Stimulated activated naive CD8-positive, alpha-beta T cell treated with anti-CD3 and anti-CD28 coated beads, Interleukin-15, amount 100 ng/mL, for 72 hours (primary cell): ENCODE measurements at regions not wholly inside any gene's neighbourhood (a gene's known extent, or its start where the extent isn't known, plus 50 kb on each side); places are given as distances from the start of the nearest gene placed in this dataset.

Source experiments
- ATAC-seq: fragments of 150-1000 bp; cut with Tn5 transposase; 2 replicates; pipeline ENCODE4 v1.10.0; 2021; ENCODE audit warnings: mild to moderate bottlenecking, moderate library complexity
- DNase-seq, 2 donors: peaks; one replicate each; pipeline ENCODE4 v3.0.0; 2021 to 2022
- H3K27ac Mint-ChIP-seq, 2 donors: one replicate each; pipeline ENCODE4 v1.8.0; 2022; ENCODE audit warnings: mild to moderate bottlenecking in 2 of 2, mixed read lengths in 2 of 2, moderate library complexity in 2 of 2
- H3K27me3 Mint-ChIP-seq: one replicate; pipeline ENCODE4 v1.8.0; 2022; ENCODE audit warnings: mixed read lengths
- H3K4me1 Mint-ChIP-seq: one replicate; pipeline ENCODE4 v1.8.0; 2022; ENCODE audit warnings: mild to moderate bottlenecking, mixed read lengths
- H3K4me3 Mint-ChIP-seq, 2 donors: one replicate each; pipeline ENCODE4 v1.8.0; 2022; ENCODE audit warnings: mild to moderate bottlenecking in 2 of 2, mixed read lengths in 2 of 2, moderate library complexity in 1 of 2
- H3K9me3 Mint-ChIP-seq, 2 donors: one replicate each; pipeline ENCODE4 v1.8.0; 2022; ENCODE audit warnings: mixed read lengths in 2 of 2

DNA sequence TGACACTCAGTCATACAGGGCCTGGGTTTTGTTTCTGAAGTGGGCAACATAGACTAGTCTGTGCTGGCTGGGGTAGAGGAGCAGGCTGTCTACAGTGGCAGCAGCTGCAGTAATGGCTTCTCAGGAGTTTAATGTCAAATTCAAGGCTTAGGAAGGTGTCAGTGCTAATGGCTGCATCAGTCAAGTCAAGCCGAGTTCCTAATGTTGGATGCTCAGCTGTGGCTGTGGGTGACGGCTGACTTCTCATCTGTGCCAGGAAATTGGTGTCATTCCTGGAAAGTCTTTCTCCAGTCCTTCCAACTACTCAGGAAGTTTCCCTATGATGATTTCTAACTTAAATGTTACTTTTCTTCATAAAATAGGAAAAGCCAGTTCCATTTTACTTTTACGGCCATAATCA is 468.1 kb upstream of the IGFBP3 start:
- Mint-ChIP-seq H3K27me3 (no peaks in the 10 kb centered on the region), H3K27ac (peak overlapping the region in 1 of 2 donors; percentile 74), H3K4me3 (no peak overlapping the region), H3K9me3 (peaks cover 0 to 21% of the 10 kb centered on the region in 2 donors), H3K4me1 (no peaks in the 10 kb centered on the region)
- ATAC-seq = no peak
- no peak for DNase-seq

DNA sequence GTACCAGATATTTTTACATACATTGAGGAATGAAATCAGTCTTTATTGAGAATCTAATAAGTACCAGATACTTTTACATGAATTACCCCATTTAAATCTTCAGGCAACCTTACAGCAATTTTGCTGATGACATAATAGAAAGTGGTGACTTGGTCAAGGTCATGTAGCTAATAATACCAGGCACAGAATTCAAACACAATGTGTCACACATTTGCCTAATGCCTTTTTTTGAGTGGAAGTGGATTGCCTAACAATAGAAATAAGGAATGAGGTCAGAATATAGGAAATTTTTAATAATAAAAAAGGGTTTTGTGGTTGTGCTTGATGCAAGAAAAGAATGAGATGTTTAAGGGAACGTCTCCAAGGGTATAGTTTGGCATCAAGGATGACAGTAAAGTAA is 466.6 kb upstream of the IGFBP3 start:
- Mint-ChIP-seq H3K9me3 (peaks cover 0 to 19% of the 10 kb centered on the region in 2 donors), H3K27ac (no peak overlapping the region), H3K27me3 (no peaks in the 10 kb centered on the region), H3K4me3 (no peak overlapping the region), H3K4me1 (no peaks in the 10 kb centered on the region)
- ATAC-seq (no peak), DNase-seq (no peak)

DNA sequence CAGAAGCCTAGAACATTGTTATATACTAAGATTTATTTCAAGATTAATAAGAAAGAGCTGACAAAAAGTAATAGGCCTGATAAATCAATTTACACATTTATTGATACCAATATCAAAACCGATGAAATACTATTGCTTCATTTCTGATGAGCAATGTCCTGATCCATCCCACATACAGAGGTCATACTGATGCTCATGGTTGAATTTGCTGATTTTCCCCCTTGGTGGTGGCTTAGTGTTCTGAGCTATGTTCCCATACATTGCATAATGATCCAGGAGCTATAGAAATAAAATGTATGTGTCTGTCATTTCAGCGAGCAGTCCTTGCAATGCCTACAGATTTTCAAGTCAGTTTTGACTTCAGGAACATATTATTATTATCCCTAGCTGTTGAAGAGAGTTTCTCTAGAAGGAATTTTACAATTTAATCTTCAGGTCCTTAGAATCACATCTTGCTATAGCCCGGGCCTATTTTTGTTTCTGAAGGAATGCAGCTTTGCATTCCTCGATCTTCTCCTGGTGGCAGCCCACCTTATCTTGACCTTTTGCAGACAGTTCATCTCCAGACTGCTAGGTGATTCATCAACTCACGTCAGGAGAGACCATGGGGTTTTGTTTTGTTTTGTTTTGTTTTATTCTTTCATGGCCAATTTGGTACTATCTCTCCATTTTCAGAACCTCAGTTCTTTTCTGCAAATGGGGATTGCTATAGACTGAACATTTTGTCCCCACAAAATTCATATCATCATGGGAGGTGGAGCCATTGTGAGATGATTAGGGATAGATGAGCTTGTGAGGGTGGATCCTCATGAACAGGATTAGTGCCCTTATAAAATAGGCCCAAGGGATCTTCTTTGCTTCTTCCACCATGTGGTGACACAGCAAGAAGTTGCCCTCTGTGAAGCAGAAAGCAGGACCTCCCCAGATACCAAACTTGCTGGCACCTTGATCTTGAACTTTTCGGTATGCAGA is 465.6 kb upstream of the IGFBP3 start:
- Mint-ChIP-seq H3K27me3 (no peaks in the 10 kb centered on the region), H3K9me3 (peaks cover 0 to 11% of the 10 kb centered on the region in 2 donors), H3K4me3 (no peak overlapping the region), H3K27ac (no peak overlapping the region), H3K4me1 (no peaks in the 10 kb centered on the region)
- no peak for ATAC-seq
- no peak for DNase-seq

DNA sequence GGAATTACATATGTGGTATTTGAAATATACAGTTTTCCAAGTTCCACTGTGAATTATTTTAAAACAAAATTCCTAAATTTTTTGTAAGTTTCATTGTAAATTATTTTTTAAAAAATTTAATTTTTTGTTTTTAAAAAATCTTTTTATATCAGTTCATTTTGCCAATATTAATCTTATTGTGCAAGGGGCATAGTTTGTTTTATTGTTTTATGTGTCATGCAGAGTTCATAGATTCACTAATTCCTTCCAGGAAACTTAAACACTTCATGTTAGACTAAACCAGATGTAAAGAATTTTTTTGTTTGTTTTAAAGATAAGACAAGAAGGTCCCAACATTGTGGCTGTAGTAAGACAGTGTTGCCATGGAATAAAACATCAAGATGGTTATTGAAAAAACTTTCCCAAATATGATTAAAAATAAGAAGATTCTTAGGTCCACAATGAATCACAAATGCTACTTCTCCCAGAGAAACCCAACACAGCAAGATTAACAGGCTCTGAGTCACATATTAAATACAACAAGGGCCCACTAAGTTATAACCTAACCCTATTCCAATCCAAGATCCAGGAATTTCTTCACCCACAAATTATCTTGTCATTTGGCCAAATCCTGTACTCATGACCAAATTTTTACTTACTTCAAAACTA is 464.7 kb upstream of the IGFBP3 start:
- no peak overlapping the region for H3K27ac Mint-ChIP-seq
- H3K4me3 Mint-ChIP-seq = no peak overlapping the region
- peaks cover 0 to 11% of the 10 kb centered on the region in 2 donors for H3K9me3 Mint-ChIP-seq
- DNase-seq = no peak
- H3K27me3 Mint-ChIP-seq = no peaks in the 10 kb centered on the region
- no peaks in the 10 kb centered on the region for H3K4me1 Mint-ChIP-seq
- ATAC-seq = no peak

DNA sequence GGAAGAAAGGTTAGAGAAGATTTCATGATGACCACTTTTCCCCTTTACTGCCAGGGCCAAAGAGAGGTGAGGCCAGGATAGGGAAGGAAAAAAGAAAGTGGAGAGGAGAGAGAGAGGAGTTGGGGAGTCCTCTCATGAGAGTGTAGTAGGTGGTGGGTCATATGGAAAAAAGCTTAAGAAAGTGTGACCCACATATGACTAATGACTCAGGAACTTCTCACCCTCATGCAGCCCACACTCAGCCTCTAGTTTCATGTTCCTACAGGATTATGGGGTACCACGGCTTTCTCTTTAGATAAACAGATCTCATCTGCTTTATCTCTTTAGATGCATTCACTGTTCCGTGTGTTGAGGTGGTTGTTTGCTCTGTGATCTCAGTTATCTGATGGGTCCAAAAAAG is 462.5 kb upstream of the IGFBP3 start:
- Mint-ChIP-seq H3K4me1 (no peaks in the 10 kb centered on the region), H3K4me3 (no peak overlapping the region), H3K9me3 (peaks cover 5 to 6% of the 10 kb centered on the region in 2 donors), H3K27me3 (no peaks in the 10 kb centered on the region), H3K27ac (no peak overlapping the region)
- DNase-seq (no peak), ATAC-seq (no peak)

DNA sequence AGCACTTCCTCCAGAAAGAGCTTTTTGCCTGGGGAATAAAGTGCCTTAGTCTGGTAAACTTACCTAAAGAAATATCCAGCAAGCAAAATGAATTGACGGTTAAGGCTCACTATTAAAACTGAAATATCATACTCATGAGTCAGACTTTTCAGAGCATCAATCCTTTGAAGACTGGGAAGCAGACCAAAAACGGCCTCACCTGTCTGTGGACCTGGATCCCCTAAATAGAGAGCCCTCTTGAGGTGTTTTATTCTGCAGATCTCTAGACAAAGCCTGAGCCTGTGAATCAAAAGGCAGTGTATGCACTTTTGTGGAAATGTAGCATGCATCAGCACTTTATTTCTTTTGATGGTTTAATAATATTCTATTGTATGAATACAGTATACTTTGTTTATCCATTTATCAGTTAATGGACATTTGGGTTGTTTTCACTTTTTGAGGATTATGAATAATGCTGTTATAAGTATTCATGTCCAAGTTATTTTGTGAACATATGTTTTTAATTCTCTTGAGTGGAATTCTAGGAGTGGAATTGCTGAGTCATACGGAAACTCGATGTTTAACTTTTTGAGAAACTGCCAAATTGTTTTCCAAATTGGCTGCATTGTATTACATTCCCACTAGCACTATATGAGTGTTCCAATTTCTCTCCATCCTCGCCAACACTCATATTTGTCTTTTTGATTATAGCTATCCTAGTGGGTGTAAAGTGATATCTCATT is 449.0 kb upstream of the IGFBP3 start:
- Mint-ChIP-seq H3K27me3 (no peaks in the 10 kb centered on the region), H3K4me1 (no peaks in the 10 kb centered on the region), H3K9me3 (no peaks in the 10 kb centered on the region), H3K27ac (no peak overlapping the region), H3K4me3 (no peak overlapping the region)
- DNase-seq (no peak), ATAC-seq (no peak)

GRCh38 chr7:46368871-46369270 is 447.8 kb upstream of the IGFBP3 start:
- H3K9me3 Mint-ChIP-seq = no peaks in the 10 kb centered on the region
- no peaks in the 10 kb centered on the region for H3K4me1 Mint-ChIP-seq
- no peak overlapping the region for H3K27ac Mint-ChIP-seq
- no peaks in the 10 kb centered on the region for H3K27me3 Mint-ChIP-seq
- ATAC-seq (no peak), DNase-seq (no peak)
- no peak overlapping the region for H3K4me3 Mint-ChIP-seq

GRCh38 chr7:46366526-46366925 is 445.5 kb upstream of the IGFBP3 start:
- no peak for ATAC-seq
- Mint-ChIP-seq H3K4me3 (no peak overlapping the region), H3K27me3 (no peaks in the 10 kb centered on the region), H3K9me3 (no peaks in the 10 kb centered on the region), H3K4me1 (no peaks in the 10 kb centered on the region), H3K27ac (no peak overlapping the region)
- no peak for DNase-seq

DNA sequence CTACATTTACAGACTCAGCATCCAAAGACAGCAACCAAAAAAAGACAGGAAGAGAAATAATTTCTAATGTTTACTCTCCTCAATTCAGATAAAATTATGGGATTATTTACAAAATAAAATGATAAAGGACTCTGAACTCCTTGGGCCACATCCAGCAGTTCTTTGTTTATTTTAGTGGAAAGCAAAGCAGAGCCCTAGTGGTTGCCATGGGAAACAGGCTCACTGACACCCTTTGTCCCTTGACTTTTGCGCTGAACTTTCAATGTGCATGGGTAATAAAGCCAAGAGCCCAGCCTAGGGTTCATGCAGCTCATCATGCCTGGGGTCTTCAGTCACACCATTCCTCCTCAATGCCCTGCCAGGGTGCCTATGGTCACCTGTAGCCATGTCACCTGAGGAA is 442.6 kb upstream of the IGFBP3 start:
- H3K9me3 Mint-ChIP-seq = no peaks in the 10 kb centered on the region
- H3K4me3 Mint-ChIP-seq = no peak overlapping the region
- ATAC-seq = no peak
- no peak overlapping the region for H3K27ac Mint-ChIP-seq
- DNase-seq = no peak
- no peaks in the 10 kb centered on the region for H3K27me3 Mint-ChIP-seq
- no peaks in the 10 kb centered on the region for H3K4me1 Mint-ChIP-seq

GRCh38 chr7:46360811-46361210 is 439.7 kb upstream of the IGFBP3 start:
- Mint-ChIP-seq H3K4me3 (no peak overlapping the region), H3K27me3 (no peaks in the 10 kb centered on the region), H3K4me1 (no peaks in the 10 kb centered on the region), H3K27ac (no peak overlapping the region), H3K9me3 (no peaks in the 10 kb centered on the region)
- DNase-seq = no peak
- peak; percentile 31 for ATAC-seq

- H3K9me3 Mint-ChIP-seq = no peaks in the 10 kb centered on the region
- no peaks in the 10 kb centered on the region for H3K27me3 Mint-ChIP-seq
- H3K4me3 Mint-ChIP-seq = no peak overlapping the region
- H3K27ac Mint-ChIP-seq = no peak overlapping the region
- ATAC-seq (no peak), DNase-seq (no peak)
- no peaks in the 10 kb centered on the region for H3K4me1 Mint-ChIP-seq
Observed at GRCh38 chr7:46360296-46360695, 439.2 kb upstream of the IGFBP3 start.

- no peaks in the 10 kb centered on the region for H3K9me3 Mint-ChIP-seq
- peaks cover 10% of the 10 kb centered on the region for H3K27me3 Mint-ChIP-seq
- no peaks in the 10 kb centered on the region for H3K4me1 Mint-ChIP-seq
- ATAC-seq = no peak
- no peak overlapping the region for H3K27ac Mint-ChIP-seq
- no peak overlapping the region for H3K4me3 Mint-ChIP-seq
- DNase-seq = no peak
Observed at GRCh38 chr7:46357851-46358250, 436.8 kb upstream of the IGFBP3 start.

- Mint-ChIP-seq H3K27me3 (peaks cover 10% of the 10 kb centered on the region), H3K4me3 (no peak overlapping the region), H3K27ac (no peak overlapping the region), H3K9me3 (no peaks in the 10 kb centered on the region), H3K4me1 (no peaks in the 10 kb centered on the region)
- ATAC-seq (no peak), DNase-seq (no peak)
Observed at GRCh38 chr7:46357290-46357689, 436.2 kb upstream of the IGFBP3 start.

- DNase-seq (no peak), ATAC-seq (no peak)
- peaks cover 10% of the 10 kb centered on the region for H3K27me3 Mint-ChIP-seq
- H3K4me1 Mint-ChIP-seq = no peaks in the 10 kb centered on the region
- H3K9me3 Mint-ChIP-seq = no peaks in the 10 kb centered on the region
- peak overlapping the region in 1 of 2 donors; percentile 53 for H3K27ac Mint-ChIP-seq
- no peak overlapping the region for H3K4me3 Mint-ChIP-seq
Observed at GRCh38 chr7:46356371-46356770, 435.3 kb upstream of the IGFBP3 start.

GRCh38 chr7:46355331-46355730 is 434.3 kb upstream of the IGFBP3 start:
- Mint-ChIP-seq H3K27ac (no peak overlapping the region), H3K27me3 (peaks cover 10% of the 10 kb centered on the region), H3K4me1 (no peaks in the 10 kb centered on the region), H3K4me3 (no peak overlapping the region), H3K9me3 (no peaks in the 10 kb centered on the region)
- no peak for DNase-seq
- no peak for ATAC-seq
